Gastroesophageal sphincter (tissue), 4 donors: ENCODE measurements at regions not wholly inside any gene's neighbourhood (a gene's known extent, or its start where the extent isn't known, plus 50 kb on each side); places are given as distances from the start of the nearest gene placed in this dataset.

Experiments used
- ATAC-seq: fragments of 150-250 bp; one replicate; pipeline ENCODE4 v1.9.1; 2016; ENCODE audit warnings: mild to moderate bottlenecking, moderate library complexity
- H3K27ac ChIP-seq, 4 donors: fragments of 200-600 bp; sonication (generic) in 3 of 4; 1 replicate in 3 of 4; 2 replicates in 1 of 4; pipeline ENCODE4 v1.5.1; 2016 to 2019
- H3K27me3 ChIP-seq: fragments of 200-600 bp; sonication (generic); one replicate; pipeline ENCODE4 v1.5.1; 2019
- H3K36me3 ChIP-seq, 2 donors: fragments of 200-600 bp; sonication (generic); one replicate each; pipeline ENCODE4 v1.5.1; 2019; ENCODE audit warnings: control low read depth in 1 of 2
- H3K4me1 ChIP-seq, 3 donors: fragments of 200-600 bp; sonication (generic); 1 replicate in 2 of 3; 2 replicates in 1 of 3; pipeline ENCODE4 v1.5.1; 2016 to 2019; ENCODE audit warnings: control low read depth in 2 of 3
- H3K4me3 ChIP-seq, 2 donors: fragments of 200-600 bp; sonication (generic); one replicate each; pipeline ENCODE4 v1.5.1; 2019; ENCODE audit warnings: mild to moderate bottlenecking in 1 of 2, moderate library complexity in 1 of 2
- H3K9me3 ChIP-seq, 3 donors: fragments of 200-600 bp; sonication (generic); one replicate each; pipeline ENCODE4 v1.5.1; 2017 to 2019; ENCODE audit warnings: control low read depth in 2 of 3
- EP300 ChIP-seq: sonication (generic); formaldehyde crosslinking; IDR thresholded peaks from one replicate; pipeline ENCODE4 v1.6.1; 2017; ENCODE audit warnings: antibody characterized with exemption, mild to moderate bottlenecking
- POLR2A ChIP-seq, 2 donors: fragments of 450-650 bp; IDR thresholded peaks; one replicate each; pipeline ENCODE4 v1.6.1; 2017; ENCODE audit warnings: antibody characterized with exemption in 2 of 2, mild to moderate bottlenecking in 2 of 2, moderate library complexity in 1 of 2
- POLR2AphosphoS5 ChIP-seq: sonication (generic); formaldehyde crosslinking; IDR thresholded peaks from one replicate; pipeline ENCODE4 v1.6.1; 2017; ENCODE audit warnings: antibody characterized with exemption
- WGBS, 2 donors: methylation state at CpG; one replicate each; pipeline ENCODE4 v1.1.5; 2018; ENCODE audit warnings: low coverage in 1 of 2; 5-methylcytosine and 5-hydroxymethylcytosine counted together
- TF ChIP-seq, protein P1 (sequence below), 4 experiments: fragments of 200-600 bp in 2 of 4; fragments of 450-650 bp in 2 of 4; sonication (generic) in 1 of 4; IDR thresholded peaks; one replicate each; pipeline ENCODE4 v1.5.1; 2017 to 2019; ENCODE audit warnings: antibody characterized with exemption in 4 of 4, mild to moderate bottlenecking in 2 of 4, moderate library complexity in 2 of 4

DNA sequence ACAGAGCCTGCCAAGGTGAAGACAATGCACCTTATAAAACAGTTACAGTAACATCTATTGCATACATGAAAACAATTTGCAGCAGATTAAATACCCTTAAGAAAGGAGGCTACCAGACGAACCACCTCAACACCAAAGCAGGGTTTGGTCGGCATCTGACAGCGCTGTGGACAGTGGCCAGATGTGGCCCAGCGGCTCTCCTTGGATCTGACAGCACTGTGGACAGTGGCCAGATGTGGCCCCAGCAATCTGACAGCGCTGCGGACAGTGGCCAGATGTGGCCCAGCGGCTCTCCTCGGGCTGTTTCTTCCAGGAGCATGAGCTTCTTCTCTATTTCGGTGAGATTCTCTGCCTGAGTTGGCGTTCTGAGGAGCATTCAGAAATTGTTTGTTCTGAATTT is 211.6 kb downstream of the ANKRD30B start:
- TF ChIP-seq POLR2A (IDR thresholded peaks at IDR 0.05) (no peak), POLR2AphosphoS5 (no peak), EP300 (no peak)
- TF ChIP-seq, protein P1, sequence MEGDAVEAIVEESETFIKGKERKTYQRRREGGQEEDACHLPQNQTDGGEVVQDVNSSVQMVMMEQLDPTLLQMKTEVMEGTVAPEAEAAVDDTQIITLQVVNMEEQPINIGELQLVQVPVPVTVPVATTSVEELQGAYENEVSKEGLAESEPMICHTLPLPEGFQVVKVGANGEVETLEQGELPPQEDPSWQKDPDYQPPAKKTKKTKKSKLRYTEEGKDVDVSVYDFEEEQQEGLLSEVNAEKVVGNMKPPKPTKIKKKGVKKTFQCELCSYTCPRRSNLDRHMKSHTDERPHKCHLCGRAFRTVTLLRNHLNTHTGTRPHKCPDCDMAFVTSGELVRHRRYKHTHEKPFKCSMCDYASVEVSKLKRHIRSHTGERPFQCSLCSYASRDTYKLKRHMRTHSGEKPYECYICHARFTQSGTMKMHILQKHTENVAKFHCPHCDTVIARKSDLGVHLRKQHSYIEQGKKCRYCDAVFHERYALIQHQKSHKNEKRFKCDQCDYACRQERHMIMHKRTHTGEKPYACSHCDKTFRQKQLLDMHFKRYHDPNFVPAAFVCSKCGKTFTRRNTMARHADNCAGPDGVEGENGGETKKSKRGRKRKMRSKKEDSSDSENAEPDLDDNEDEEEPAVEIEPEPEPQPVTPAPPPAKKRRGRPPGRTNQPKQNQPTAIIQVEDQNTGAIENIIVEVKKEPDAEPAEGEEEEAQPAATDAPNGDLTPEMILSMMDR (IDR thresholded peaks at IDR 0.05) = no peak
- Histone ChIP-seq H3K27ac (no peak overlapping the region), H3K9me3 (no peaks in the 10 kb centered on the region), H3K27me3 (no peaks in the 10 kb centered on the region), H3K4me1 (no peaks in the 10 kb centered on the region), H3K36me3 (no peaks in the 10 kb centered on the region), H3K4me3 (no peak overlapping the region)
- ATAC-seq = no peak
- 67 to 81% methylated on average over 7 to 9 of the region's 10 CpGs for WGBS, 2 donors

DNA sequence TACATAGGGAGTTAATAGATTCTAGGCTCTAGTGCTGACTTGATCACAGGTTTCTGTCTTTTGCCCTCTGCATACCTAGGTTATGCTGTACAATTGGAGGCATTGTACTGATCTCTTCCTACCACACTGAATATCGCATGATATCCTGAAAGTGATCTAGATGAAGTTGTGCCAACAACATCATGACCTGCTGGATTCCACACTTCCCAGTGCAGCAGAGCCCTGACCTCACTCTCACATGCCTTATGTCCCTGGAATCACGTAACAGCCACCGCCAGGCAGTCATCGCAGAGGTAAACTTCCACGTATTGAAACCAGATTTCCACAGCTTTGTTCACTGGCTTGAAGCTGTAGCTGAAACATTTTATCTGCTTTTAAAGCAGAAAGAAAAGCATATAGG is 214.0 kb downstream of the ANKRD30B start:
- Histone ChIP-seq H3K27ac (no peak overlapping the region), H3K36me3 (no peaks in the 10 kb centered on the region), H3K9me3 (no peaks in the 10 kb centered on the region), H3K4me1 (no peaks in the 10 kb centered on the region), H3K4me3 (no peak overlapping the region), H3K27me3 (no peaks in the 10 kb centered on the region)
- WGBS, 2 donors = 58 to 75% methylated on average over 4 to 5 of the region's 5 CpGs
- ATAC-seq = peak; percentile 19
- TF ChIP-seq EP300 (no peak), POLR2AphosphoS5 (no peak), POLR2A (IDR thresholded peaks at IDR 0.05) (no peak)
- TF ChIP-seq, protein P1 (IDR thresholded peaks at IDR 0.05) = no peak

DNA sequence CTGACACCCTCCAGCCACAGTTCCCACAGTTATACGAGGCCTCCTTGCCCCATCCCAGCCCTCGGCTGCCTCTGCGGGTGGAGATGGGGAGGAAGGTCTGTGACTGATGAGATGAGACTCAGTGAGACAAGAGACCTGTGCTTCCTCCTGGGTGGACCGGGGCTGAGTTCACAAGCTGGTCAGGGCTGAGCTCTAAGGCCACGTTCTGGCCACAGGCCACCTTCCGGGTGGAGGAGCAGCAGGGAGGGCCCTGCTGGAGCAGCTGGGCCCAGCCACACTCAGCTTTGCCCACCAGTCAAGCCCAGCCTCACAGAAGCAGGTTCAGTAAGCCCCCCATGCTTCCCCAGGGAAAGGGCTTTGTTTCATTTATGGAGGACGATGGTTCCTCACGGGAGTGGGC is 214.7 kb downstream of the ANKRD30B start:
- H3K36me3 ChIP-seq = no peaks in the 10 kb centered on the region
- WGBS, 2 donors = 40 to 70% methylated on average over 1 to 3 of the region's 8 CpGs
- TF ChIP-seq POLR2A (IDR thresholded peaks at IDR 0.05) (no peak), POLR2AphosphoS5 (no peak), EP300 (no peak)
- TF ChIP-seq, protein P1 (IDR thresholded peaks at IDR 0.05) = no peak
- no peak overlapping the region for H3K4me3 ChIP-seq
- H3K4me1 ChIP-seq = no peaks in the 10 kb centered on the region
- no peak for ATAC-seq
- H3K27me3 ChIP-seq = no peaks in the 10 kb centered on the region
- no peak overlapping the region for H3K27ac ChIP-seq
- H3K9me3 ChIP-seq = no peaks in the 10 kb centered on the region

DNA sequence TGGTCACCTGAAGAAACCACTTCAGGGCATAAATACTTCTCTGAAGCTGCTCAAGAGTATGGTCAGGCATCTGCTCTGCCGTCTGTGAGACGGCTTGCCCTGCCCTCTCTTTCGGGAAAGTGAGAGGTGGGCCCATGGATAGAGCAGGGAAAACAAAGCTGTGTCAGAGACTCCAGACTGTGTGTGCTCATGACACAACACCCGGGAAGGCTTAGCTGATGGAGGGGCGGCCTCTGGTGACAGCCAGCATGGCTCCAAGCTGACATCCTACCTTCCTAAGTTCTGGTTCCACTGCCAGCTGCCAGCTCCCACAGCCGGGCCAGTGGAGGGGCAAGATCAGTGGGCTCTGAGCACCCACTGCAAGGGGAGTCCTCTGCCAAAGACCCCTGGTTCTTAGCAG is 215.3 kb downstream of the ANKRD30B start:
- Histone ChIP-seq H3K4me1 (no peaks in the 10 kb centered on the region), H3K36me3 (no peaks in the 10 kb centered on the region), H3K4me3 (no peak overlapping the region), H3K27me3 (no peaks in the 10 kb centered on the region), H3K9me3 (no peaks in the 10 kb centered on the region), H3K27ac (no peak overlapping the region)
- TF ChIP-seq POLR2AphosphoS5 (no peak), EP300 (no peak), POLR2A (IDR thresholded peaks at IDR 0.05) (no peak)
- TF ChIP-seq, protein P1 (IDR thresholded peaks at IDR 0.05) = no peak
- no peak for ATAC-seq
- WGBS, 2 donors = 90% methylated on average over 3 of the region's 6 CpGs; no CpG with 5 or more reads in 1 of the 2 donors

DNA sequence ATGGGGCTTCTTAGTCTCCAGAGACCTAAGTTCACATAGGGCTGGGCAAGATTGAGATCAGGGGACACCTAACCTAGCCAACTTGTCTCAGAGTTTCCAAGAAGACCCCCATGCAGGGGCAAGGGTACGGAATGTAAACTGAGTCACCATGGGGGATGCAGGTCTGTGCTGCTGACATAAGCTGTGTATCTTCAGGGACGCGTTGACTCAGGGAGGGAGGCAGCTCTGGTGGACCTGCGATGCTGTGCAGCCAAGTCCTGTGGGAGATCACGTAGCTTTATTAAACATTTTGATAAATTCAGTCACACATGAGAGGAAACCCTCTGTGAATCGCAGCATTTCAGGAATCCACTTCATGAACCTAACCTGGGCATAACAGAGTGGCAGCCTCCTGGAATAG is 216.0 kb downstream of the ANKRD30B start:
- no peak overlapping the region for H3K27ac ChIP-seq
- TF ChIP-seq POLR2A (IDR thresholded peaks at IDR 0.05) (no peak), EP300 (no peak), POLR2AphosphoS5 (no peak)
- TF ChIP-seq, protein P1 (IDR thresholded peaks at IDR 0.05) = no peak
- no peaks in the 10 kb centered on the region for H3K9me3 ChIP-seq
- WGBS, 2 donors = 86 to 89% methylated on average over 1 to 5 of the region's 6 CpGs
- H3K4me1 ChIP-seq = no peaks in the 10 kb centered on the region
- no peaks in the 10 kb centered on the region for H3K36me3 ChIP-seq
- no peak overlapping the region for H3K4me3 ChIP-seq
- no peaks in the 10 kb centered on the region for H3K27me3 ChIP-seq
- no peak for ATAC-seq
